ENCODE measurements at regions not wholly inside any gene's neighbourhood (a gene's known extent, or its start where the extent isn't known, plus 50 kb on each side); places are given as distances from the start of the nearest gene placed in this dataset.

DNA sequence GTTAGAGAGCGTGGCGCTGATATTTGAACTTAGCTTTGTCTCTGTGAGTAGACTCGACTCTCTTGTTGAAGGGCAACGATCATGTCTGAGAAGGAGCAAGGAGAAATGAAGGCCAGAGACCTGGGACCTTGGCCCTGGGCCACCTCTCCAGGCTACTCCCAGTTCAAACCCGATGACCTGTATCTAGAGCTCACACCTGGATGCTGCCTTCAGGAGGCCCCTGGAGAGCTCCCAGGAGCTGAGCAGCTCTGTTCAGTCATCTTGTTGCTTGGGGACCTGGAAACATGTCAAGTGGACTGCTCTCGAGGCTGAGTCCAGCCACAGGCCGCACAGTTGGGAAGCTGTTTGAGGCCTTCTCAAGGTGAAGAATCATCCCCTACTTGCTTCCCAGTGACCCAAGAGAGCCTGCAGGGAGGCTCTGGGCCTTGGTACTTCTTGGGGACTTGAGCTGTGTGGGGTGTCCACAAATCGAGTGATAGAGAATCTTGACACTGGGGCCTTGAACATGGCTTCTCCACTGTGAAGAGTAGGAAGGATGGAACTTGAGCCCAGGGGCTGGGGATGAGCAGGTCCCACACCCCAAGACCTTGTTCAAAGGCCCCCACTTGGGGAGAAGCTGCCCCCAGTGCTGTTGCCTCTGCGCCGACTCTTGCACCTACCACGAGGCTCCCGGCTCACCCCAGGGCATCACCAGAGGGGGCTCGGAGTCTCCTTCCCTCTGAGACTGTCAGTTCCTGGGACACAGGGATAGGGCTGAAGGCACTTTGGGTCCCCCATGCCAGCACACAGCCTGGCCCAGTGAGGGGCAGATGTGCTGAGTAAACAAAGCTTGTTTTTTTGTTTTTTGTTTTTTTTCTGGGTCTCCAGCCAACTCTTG lies 112.1 kb downstream of the IRX5 start:
- TF ChIP-seq GATA1 (IDR thresholded peaks at IDR 0.05; ENCODE audit: low read depth, low read length) (no peak), POLR2A (IDR thresholded peaks at IDR 0.05; ENCODE audit: low read length) (no peak)

DNA sequence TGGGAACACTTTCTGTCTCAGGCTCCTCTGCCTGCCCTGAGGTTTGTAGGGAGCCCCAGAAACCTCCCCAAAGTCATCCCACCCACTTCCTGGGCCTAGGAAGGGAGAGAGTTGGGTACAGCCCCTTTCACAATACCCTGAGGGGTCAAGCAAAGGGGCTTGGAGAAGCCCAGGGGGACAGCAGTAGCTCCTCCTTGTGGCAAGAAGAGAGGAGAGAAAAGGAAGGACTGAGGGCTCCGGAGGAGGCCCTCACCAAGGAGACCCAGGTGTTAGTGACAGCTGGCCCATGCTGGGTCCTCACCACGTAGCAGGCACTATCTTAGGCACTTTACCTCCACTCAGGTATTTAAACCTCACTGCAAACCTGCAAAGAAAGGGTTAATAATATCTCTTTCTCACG lies 112.8 kb downstream of the IRX5 start:
- TF ChIP-seq GATA1 (IDR thresholded peaks at IDR 0.05; ENCODE audit: low read depth, low read length) = no peak
- TF ChIP-seq POLR2A (IDR thresholded peaks at IDR 0.05; ENCODE audit: low read length) = no peak
- no peak for DNase-seq

More for the DNA sequence above, 112.1 kb downstream of the IRX5 start:
- no peak for DNase-seq

DNA sequence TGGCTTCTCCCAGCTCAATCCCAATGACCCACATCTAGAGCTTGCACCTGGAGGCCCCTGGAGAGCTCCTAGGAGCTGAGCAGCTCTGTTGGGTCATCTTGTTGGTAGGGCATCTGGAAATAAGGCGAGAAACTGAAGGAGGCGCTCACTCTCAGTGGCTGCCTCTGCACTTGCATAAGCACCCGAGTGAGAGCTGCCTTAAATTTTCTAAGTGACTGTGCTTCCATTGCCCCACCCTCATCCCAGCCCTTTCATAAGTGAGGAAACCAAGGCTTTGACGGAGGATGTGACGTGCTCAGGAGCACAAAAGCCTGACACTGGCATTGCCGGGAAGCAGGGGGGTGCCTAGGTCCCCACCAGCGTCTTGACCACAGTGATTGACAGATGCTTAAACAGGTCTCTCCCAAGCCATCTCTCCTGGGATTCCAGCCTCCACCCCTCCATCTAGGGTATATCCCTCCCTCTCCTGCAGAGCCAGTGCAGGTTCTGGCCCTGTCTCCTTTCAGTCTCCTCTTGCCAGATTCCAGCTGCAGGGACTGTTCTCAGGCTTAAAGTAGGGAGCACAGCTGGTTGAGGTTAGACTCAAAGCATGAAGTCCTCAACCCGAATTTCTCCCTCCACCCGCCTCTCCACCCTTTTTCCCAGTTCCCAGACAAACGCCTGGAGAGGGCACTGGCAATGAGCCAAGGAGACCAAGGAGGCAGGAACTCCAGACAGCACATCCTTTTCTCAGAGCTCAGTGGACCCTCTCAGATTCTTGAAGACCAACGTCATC lies 113.7 kb downstream of the IRX5 start:
- DNase-seq = no peak
- TF ChIP-seq GATA1 (IDR thresholded peaks at IDR 0.05; ENCODE audit: low read depth, low read length) = no peak
- TF ChIP-seq POLR2A (IDR thresholded peaks at IDR 0.05; ENCODE audit: low read length) = no peak

DNA sequence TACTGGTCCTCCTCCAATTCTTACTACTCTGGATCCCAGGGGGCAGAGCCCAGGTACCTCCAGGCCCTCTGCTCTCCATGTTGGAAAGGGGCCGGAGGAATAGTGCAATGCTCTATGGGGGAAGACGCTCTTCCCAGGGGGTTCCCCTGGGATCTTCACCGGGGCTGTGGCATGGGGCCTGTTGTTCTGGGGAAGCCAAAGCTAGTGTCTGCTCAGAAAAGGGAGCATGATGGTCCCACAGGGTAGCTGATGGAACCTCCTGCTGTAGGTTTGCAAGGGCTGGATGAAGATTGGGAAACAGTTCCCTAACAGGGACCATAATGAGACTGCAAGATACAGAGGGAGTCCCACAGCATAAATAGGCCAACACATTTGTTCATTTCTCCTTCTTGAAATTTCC lies 114.7 kb downstream of the IRX5 start:
- no peak for DNase-seq
- TF ChIP-seq GATA1 (IDR thresholded peaks at IDR 0.05; ENCODE audit: low read depth, low read length) (no peak), POLR2A (IDR thresholded peaks at IDR 0.05; ENCODE audit: low read length) (no peak)

DNA sequence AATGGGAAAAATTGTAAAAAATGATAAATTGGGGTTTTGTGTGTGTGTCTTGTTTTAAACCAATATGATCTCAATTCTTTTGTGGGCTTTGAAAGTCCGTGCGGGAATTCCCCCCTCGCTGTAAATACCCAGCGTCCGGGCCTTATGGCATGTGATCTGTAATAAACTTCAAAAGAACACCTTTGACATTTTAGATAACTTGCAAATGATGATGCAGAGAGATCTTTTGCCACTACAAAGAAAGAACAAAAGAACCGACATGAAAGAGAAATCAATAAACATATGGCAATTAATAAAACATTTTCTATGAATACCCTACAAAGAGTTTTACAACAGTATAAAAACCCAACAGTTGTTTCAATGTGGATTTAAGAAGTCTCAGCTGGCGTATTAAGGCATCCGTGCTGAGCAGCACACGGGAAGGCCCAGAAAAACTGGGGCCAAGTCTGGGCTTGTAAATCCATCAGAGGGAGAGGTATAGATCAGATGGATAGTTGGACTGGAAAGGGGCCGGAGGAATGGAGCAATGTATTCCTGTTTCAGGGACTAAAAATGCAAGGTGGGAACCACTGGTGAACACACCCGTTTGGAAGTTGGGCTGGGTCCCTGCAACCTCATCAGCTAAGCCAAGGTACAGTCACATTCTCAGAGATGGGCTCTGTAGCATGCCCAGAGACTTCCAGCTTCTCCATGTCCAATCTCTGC lies 115.2 kb downstream of the IRX5 start:
- TF ChIP-seq GATA1 (IDR thresholded peaks at IDR 0.05; ENCODE audit: low read depth, low read length) = no peak
- no peak for TF ChIP-seq POLR2A (IDR thresholded peaks at IDR 0.05; ENCODE audit: low read length)
- no peak for DNase-seq

DNA sequence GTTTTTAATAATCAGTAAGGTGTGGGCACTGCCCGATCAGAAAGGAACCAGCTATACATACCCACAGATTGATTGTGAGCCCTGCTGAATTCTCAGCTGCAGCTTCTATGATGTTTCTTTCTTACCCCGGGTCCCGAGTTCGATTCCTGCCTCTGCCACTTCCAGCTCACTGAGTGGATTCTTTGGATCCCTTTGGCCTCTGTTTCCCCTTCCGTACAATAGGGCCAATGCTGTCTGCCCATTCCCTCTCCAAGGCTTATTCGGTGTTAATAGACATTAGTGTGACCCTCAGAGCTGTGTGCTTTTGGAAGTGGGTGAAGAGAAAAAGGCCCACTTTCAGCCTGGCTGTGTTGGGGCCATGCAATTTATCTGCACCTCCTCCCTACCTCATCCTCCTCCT lies 115.8 kb downstream of the IRX5 start:
- TF ChIP-seq GATA1 (IDR thresholded peaks at IDR 0.05; ENCODE audit: low read depth, low read length) (no peak), POLR2A (IDR thresholded peaks at IDR 0.05; ENCODE audit: low read length) (no peak)
- DNase-seq = no peak

DNA sequence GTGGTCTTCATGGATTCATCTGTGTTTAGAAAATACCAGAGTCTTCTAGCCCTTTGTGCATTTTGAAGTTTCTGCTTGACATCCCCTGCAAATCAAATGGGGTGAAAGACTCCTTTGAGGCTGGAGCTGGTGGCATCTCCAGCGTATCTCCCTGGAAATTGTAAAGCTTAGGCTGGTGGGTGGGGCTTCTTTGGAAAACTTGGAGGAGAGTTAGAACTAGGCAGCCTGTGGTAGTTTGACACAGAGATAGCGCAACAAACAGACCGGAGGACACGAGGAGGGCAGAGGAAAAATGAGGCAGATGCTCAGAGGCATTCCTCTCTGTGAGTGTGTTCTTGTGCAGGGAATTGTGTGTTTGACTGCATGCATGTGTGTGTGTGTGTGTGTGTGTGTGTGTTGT lies 116.3 kb downstream of the IRX5 start:
- no peak for DNase-seq
- TF ChIP-seq GATA1 (IDR thresholded peaks at IDR 0.05; ENCODE audit: low read depth, low read length) (no peak), POLR2A (IDR thresholded peaks at IDR 0.05; ENCODE audit: low read length) (no peak)

DNA sequence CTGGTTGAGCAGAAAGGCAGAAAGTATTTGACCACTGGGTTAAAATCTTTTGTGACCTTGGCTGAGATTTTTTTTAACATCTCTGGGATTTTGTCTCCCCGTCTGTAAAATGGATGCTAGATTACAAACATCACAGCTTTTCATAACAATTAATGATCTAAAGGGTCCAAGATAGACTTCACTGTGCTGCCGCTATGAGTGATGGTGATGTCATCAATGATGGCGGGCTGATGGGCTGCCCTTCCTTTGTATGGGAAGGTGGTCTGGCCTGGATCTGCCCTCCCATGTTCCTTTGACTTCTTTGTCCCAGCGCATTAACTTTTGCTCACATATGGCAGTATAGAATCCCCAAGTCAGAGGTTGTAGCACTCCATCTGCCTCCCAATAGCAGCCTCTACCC lies 116.7 kb downstream of the IRX5 start:
- no peak for DNase-seq
- TF ChIP-seq GATA1 (IDR thresholded peaks at IDR 0.05; ENCODE audit: low read depth, low read length) = no peak
- TF ChIP-seq POLR2A (IDR thresholded peaks at IDR 0.05; ENCODE audit: low read length) = no peak

DNA sequence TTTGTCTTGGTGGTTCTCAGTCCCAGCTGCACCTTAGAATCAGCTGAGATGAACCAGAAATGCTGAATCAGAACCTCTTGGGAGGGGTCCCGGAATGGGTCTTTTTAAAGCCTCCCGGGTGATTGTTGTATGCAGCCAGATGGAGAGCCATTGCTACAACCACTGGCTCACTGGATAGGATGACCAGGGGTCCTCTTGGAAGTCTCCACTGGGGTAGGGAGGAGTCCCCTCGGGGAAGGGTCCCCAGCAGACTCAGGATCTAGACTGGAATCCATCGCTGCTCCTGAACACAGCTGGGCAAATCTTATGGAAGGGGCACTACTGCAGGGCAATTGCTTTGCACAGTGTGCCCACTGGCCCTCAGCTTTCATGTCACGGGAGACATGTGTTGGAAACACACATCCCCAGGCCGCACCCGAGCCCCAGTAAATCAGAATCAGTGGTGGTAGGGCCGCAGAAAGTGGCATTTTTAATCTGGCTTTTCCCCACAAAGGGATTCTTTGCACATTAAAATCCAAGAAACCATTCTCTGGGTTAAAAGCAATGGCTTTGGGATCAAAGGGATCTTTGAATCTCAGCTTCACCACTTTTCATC lies 117.3 kb downstream of the IRX5 start:
- no peak for DNase-seq
- TF ChIP-seq GATA1 (IDR thresholded peaks at IDR 0.05; ENCODE audit: low read depth, low read length) (no peak), POLR2A (IDR thresholded peaks at IDR 0.05; ENCODE audit: low read length) (no peak)

DNA sequence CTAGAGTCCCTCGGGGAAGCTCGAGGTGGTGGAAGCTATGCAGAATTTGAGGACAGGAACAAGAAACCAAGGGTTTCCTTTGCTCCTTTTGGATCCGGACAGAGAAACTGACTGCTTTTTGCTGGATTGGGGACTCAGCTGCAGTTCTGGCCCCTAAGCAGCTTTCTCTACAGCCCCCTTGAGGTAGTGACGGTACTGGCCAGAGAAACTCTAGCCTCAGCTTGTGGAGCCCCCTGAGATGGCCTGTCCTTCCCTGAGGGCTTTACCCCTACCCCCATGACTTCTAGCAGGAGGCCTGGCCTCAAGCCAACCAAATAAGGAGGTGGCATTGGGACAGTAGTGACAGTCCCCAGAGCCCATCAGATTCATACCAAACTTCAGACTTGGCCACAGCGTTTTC lies 118.1 kb downstream of the IRX5 start:
- DNase-seq = no peak
- TF ChIP-seq GATA1 (IDR thresholded peaks at IDR 0.05; ENCODE audit: low read depth, low read length) = no peak
- no peak for TF ChIP-seq POLR2A (IDR thresholded peaks at IDR 0.05; ENCODE audit: low read length)

DNA sequence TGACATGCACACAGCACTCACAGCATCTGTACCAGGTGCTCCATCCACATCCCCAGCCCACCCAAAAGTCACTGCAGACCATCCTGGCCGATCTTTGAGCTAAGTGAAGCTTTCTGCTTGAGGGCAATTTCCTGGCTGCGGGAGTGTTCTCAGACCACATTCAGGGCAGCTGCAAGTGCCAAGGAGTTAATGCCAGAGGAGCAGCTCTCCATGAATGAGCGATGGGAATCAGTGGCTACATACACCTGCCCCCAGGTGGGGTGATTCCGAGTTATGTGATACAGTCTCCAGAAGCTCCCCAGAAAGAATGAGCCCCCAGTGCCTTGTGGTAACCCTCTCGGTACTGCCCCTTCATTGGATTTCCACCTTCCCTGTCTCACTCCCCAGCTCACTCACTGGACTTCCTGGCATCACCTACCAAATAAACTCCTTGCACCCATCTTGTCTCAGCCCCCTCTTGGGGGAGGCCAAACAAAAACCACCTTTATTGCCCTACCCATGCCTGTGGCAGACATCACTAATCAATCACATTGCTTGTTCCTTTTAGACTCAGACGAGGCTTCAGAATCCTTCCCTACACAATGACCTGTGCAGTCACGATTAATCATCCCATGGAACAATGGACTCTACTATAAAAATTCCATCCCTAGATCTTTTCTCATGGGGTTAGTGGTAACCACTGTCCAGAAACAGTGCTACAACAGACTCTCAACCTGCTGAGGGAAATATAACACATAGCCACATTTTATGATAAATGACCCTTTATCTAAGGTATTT lies 121.1 kb downstream of the IRX5 start:
- no peak for TF ChIP-seq POLR2A (IDR thresholded peaks at IDR 0.05; ENCODE audit: low read length)

DNA sequence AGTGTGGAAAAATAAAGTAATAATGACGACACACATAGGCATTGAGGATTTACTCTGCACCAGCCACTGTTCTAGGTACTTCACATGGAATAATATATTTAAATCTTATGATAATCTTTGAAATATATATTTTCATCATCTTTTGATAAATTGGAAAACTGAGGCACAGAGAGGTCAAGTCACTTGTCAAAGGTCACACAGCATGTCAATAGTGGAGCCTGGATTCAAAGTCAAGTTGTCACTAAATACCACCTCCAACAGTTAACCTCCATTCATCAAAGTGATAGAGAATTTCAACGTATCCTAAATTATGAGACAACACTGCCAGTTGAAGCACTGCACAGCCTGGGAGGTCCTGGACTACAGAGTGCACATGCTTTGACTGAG lies 121.7 kb downstream of the IRX5 start:
- no peak for DNase-seq
- no peak for TF ChIP-seq GATA1 (IDR thresholded peaks at IDR 0.05; ENCODE audit: low read depth, low read length)
- no peak for TF ChIP-seq POLR2A (IDR thresholded peaks at IDR 0.05; ENCODE audit: low read length)

More for the DNA sequence above, 121.1 kb downstream of the IRX5 start:
- no peak for DNase-seq

DNA sequence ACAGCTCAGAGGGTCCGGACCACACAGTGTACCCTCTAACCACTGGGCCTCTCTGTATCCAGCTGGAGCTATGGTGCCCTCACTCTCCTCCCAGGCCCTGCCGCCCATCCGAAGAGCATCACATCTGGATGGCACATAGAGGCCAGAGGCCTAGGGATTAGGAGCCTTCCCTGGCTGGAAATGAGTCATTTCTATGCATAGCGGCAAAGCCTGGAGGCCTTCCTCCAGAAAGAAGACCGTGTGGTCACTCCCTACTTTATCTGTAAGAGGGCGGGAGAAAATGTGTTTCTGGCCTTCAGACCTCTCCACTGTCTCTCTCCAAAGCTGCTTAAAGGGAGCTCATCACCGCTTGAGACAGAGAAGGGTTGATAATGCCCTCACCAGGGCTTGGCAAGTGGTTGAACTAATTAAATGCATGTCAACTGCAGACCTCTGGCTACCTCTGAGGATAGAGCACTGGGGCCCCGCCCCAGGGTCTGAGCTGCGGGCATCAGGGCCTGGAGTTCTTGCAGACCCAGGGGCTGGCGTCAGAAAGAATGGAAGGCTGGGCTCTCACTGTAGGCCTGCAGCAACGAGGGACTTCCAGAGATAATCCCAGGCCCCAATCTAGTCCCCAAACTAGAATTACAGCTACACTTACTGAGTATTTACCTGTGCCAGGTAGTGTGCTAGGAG lies 122.2 kb downstream of the IRX5 start:
- TF ChIP-seq GATA1 (IDR thresholded peaks at IDR 0.05; ENCODE audit: low read depth, low read length) (no peak), POLR2A (IDR thresholded peaks at IDR 0.05; ENCODE audit: low read length) (no peak)
- DNase-seq = no peak

Data from erythroblast (primary cell).